GM12878 (cell line): ENCODE measurements at regions not wholly inside any gene's neighbourhood (a gene's known extent, or its start where the extent isn't known, plus 50 kb on each side); places are given as distances from the start of the nearest gene placed in this dataset.

Experiments
- ATAC-seq: fragments of 200-7000 bp; cut with Tn5 transposase; 3 replicates; pipeline ENCODE4 v1.9.1; 2020; ENCODE audit warnings: mild to moderate bottlenecking, moderate library complexity
- BruUV-seq: library from RNA; stranded (reverse); fragments of 400-500 nt; replicated peaks from 2 replicates; lab custom pipeline; 2021; lab: Mats Ljungman, UMichigan
- CTCF ChIA-PET: fragments of 300-600 bp; sonication (Branson Sonifier 250); formaldehyde crosslinking; extraction: SDS; loops from one replicate; lab custom pipeline; 2021; ENCODE audit warnings: inconsistent platforms; lab: Yijun Ruan, JAX
- POLR2A ChIA-PET: fragments of 350-600 bp; formaldehyde crosslinking; extraction: SDS; loops from one replicate; lab custom pipeline; 2021; ENCODE audit warnings: inconsistent platforms; lab: Charles Lee
- RAD21 ChIA-PET: fragments of 300-600 bp; sonication (Branson Sonifier 250); formaldehyde crosslinking; loops from one replicate; lab custom pipeline; 2023; ENCODE audit warnings: antibody characterized with exemption; ENCODE audit not compliant: unreplicated experiment; lab: Charles Lee
- SMC1A ChIA-PET: fragments of 300-600 bp; sonication (Branson Sonifier 250); formaldehyde crosslinking; loops from one replicate; lab custom pipeline; 2023; ENCODE audit not compliant: unreplicated experiment, uncharacterized antibody; lab: Charles Lee
- DNase-seq: peaks from one replicate; pipeline ENCODE4 v3.0.0-alpha.2; 2011; ENCODE audit warnings: low read depth, low spot score
- FAIRE-seq: peaks from 3 replicates; lab custom pipeline; 2011; peaks lifted over from hg19 to GRCh38; lab: Jason Lieb, UNC
- H2AFZ ChIP-seq: 2 replicates; pipeline ENCODE4 v1.6.0; 2011; ENCODE audit warnings: low read depth, low read length, control low read depth; ENCODE audit not compliant: control insufficient read depth
- H3K27ac ChIP-seq: 2 replicates; pipeline ENCODE4 v1.5.1; 2011; ENCODE audit warnings: control low read depth; ENCODE audit not compliant: control insufficient read depth, insufficient read depth
- H3K27me3 ChIP-seq, 2 experiments: replicated peaks in 1 of 2; 2 replicates each; pipeline versions ENCODE4 v1.6.0 to v1.6.1; 2011; ENCODE audit warnings: low read length in 1 of 2; ENCODE audit not compliant: control insufficient read depth in 2 of 2, insufficient read depth in 2 of 2
- H3K36me3 ChIP-seq, 2 experiments: 2 replicates each; pipeline ENCODE4 v1.5.1; 2011; ENCODE audit warnings: low read length in 1 of 2; ENCODE audit not compliant: control insufficient read depth in 2 of 2, insufficient read depth in 2 of 2
- H3K4me1 ChIP-seq: 2 replicates; pipeline ENCODE4 v1.6.1; 2011; ENCODE audit warnings: mild to moderate bottlenecking, low read length, moderate library complexity, mixed read lengths; ENCODE audit not compliant: control insufficient read depth, insufficient read depth
- H3K4me2 ChIP-seq: 2 replicates; pipeline ENCODE4 v1.6.0; 2011; ENCODE audit warnings: control low read depth; ENCODE audit not compliant: control insufficient read depth, insufficient read depth
- H3K4me3 ChIP-seq: fragments of 200-600 bp; sonication (generic); 2 replicates; pipeline ENCODE4 v1.5.1; 2016
- H3K79me2 ChIP-seq: 2 replicates; pipeline ENCODE4 v1.6.0; 2011; ENCODE audit warnings: low read length; ENCODE audit not compliant: control insufficient read depth, insufficient read depth
- H3K9ac ChIP-seq: 2 replicates; pipeline ENCODE4 v1.8.0; 2011; ENCODE audit warnings: low read length, control low read depth, mixed read lengths; ENCODE audit not compliant: control insufficient read depth, insufficient read depth
- H3K9me3 ChIP-seq: replicated peaks from 3 replicates; pipeline ENCODE4 v1.5.1; 2011; ENCODE audit warnings: mild to moderate bottlenecking, low read length; ENCODE audit not compliant: control insufficient read depth, insufficient read depth
- H4K20me1 ChIP-seq: 2 replicates; pipeline ENCODE4 v1.6.0; 2011; ENCODE audit not compliant: control insufficient read depth, insufficient read depth
- BHLHE40 ChIP-seq, 2 experiments: fragments of 450-650 bp in 1 of 2; IDR thresholded peaks; 2 replicates each; pipeline ENCODE4 v1.6.1; 2011 to 2017; ENCODE audit warnings: low read depth in 2 of 2, borderline replicate concordance in 1 of 2, improper control_type of control experiment in 1 of 2, low read length in 1 of 2, mild to moderate bottlenecking in 1 of 2
- BMI1 ChIP-seq: fragments of 450-650 bp; IDR thresholded peaks from 2 replicates; pipeline ENCODE4 v1.6.1; 2016; ENCODE audit warnings: mild to moderate bottlenecking, moderate library complexity, borderline replicate concordance
- CBFB ChIP-seq: IDR thresholded peaks from 2 replicates; pipeline ENCODE4 v1.6.1; 2016; ENCODE audit warnings: antibody characterized with exemption, low read depth
- DPF2 ChIP-seq: fragments of 450-650 bp; IDR thresholded peaks from 2 replicates; pipeline ENCODE4 v1.6.1; 2017; ENCODE audit warnings: mild to moderate bottlenecking
- FOXK2 ChIP-seq: fragments of 450-650 bp; IDR thresholded peaks from 2 replicates; pipeline ENCODE4 v1.6.1; 2017; ENCODE audit warnings: mild to moderate bottlenecking, moderate library complexity
- FOXM1 ChIP-seq: IDR thresholded peaks from 2 replicates; pipeline ENCODE4 v1.6.1; 2012; ENCODE audit warnings: low read depth, mild to moderate bottlenecking, inconsistent platforms, low read length, moderate library complexity
- HDAC2 ChIP-seq: fragments of 200-600 bp; sonication (generic); IDR thresholded peaks from 2 replicates; pipeline ENCODE4 v1.6.1; 2017
- KDM1A ChIP-seq: fragments of 200-600 bp; sonication (generic); IDR thresholded peaks from 2 replicates; pipeline ENCODE4 v1.6.1; 2016; ENCODE audit warnings: borderline replicate concordance
- MTA3 ChIP-seq: IDR thresholded peaks from 2 replicates; pipeline ENCODE4 v1.6.1; 2012; ENCODE audit warnings: low read length, inconsistent platforms, borderline replicate concordance
- NR2C2 ChIP-seq: IDR thresholded peaks from 2 replicates; pipeline ENCODE4 v1.6.1; 2011; ENCODE audit warnings: borderline replicate concordance, low read depth; ENCODE audit not compliant: control insufficient read depth, insufficient read length
- POLR2AphosphoS2 ChIP-seq: IDR thresholded peaks from 2 replicates; pipeline ENCODE4 v1.6.1; 2011; ENCODE audit warnings: low read depth, mild to moderate bottlenecking, low read length, improper control_type of control experiment, moderate library complexity
- RB1 ChIP-seq: fragments of 450-650 bp; formaldehyde crosslinking; IDR thresholded peaks from 2 replicates; pipeline ENCODE4 v1.6.1; 2017; ENCODE audit warnings: mild to moderate bottlenecking, borderline replicate concordance
- RELA ChIP-seq: fragments of 450-650 bp; IDR thresholded peaks from 2 replicates; pipeline ENCODE4 v1.8.0; 2014; ENCODE audit warnings: borderline replicate concordance; ENCODE audit not compliant: partially characterized antibody
- SMAD1 ChIP-seq: fragments of 450-650 bp; IDR thresholded peaks from 2 replicates; pipeline ENCODE4 v1.6.1; 2018; ENCODE audit warnings: mild to moderate bottlenecking, low read depth; ENCODE audit not compliant: partially characterized antibody
- SUPT20H ChIP-seq: IDR thresholded peaks from 2 replicates; pipeline ENCODE4 v1.6.1; 2011; ENCODE audit warnings: low read depth, mild to moderate bottlenecking, low read length, moderate library complexity, borderline replicate concordance; ENCODE audit not compliant: control insufficient read depth
- TBL1XR1 ChIP-seq: IDR thresholded peaks from 2 replicates; pipeline ENCODE4 v1.6.1; 2012; ENCODE audit warnings: low read depth, low read length, improper control_type of control experiment
- ZBTB4 ChIP-seq: fragments of 450-650 bp; formaldehyde crosslinking; IDR thresholded peaks from 2 replicates; pipeline ENCODE4 v1.4.0; 2022; ENCODE audit warnings: mild to moderate bottlenecking, moderate library complexity
- ZNF217 ChIP-seq: fragments of 450-650 bp; IDR thresholded peaks from 2 replicates; pipeline ENCODE4 v1.6.1; 2017; ENCODE audit warnings: antibody characterized with exemption, mild to moderate bottlenecking
- WGBS: methylation state at CpG from one replicate; pipeline ENCODE4 v1.1.6; 2016; ENCODE audit warnings: low lambda C conversion rate; ENCODE audit not compliant: insufficient replicate concordance, insufficient coverage; ENCODE audit errors: missing lambda C conversion rate; 5-methylcytosine and 5-hydroxymethylcytosine counted together
- in situ Hi-C: fragments of 300-500 bp; cut with MboI; formaldehyde crosslinking; loops from 9 replicates; pipeline ENCODE4 v1.14.3; 2018; ENCODE audit warnings: mixed read lengths
- intact Hi-C: fragments of 100-400 bp; cut with micrococcal nuclease; formaldehyde crosslinking; loops from one replicate; pipeline ENCODE4 v1.14.2; 2022; ENCODE audit not compliant: unreplicated experiment
- TF ChIP-seq, protein P1 (sequence below): IDR thresholded peaks from 2 replicates; pipeline ENCODE4 v1.6.1; 2012; ENCODE audit warnings: low read depth, low read length, improper control_type of control experiment

GRCh38 chr6:164911151-164911550 is 398.3 kb downstream of the C6orf118 start:
- Histone ChIP-seq H3K9ac (no peak overlapping the region), H3K4me3 (no peak overlapping the region), H3K79me2 (no peaks in the 10 kb centered on the region), H2AFZ (no peak overlapping the region), H3K4me2 (no peak overlapping the region), H3K9me3 (no peaks in the 10 kb centered on the region), H3K27ac (no peak overlapping the region), H3K27me3 (no peaks in the 10 kb centered on the region), H3K4me1 (no peaks in the 10 kb centered on the region), H3K36me3 (no peaks in the 10 kb centered on the region), H4K20me1 (no peaks in the 10 kb centered on the region)
- DNase-seq: no peak
- SMC1A ChIA-PET: interaction anchor here (0.7 kb wide), 1 partner anchor 34 kb away, joined by 5 read pairs; no protein-coding TSS in a partner anchor
- ATAC-seq: no peak
- no TSS peak for BruUV-seq
- no peak for FAIRE-seq
- CTCF ChIA-PET: interaction anchor here (0.6 kb wide), 2 partner anchors 390 to 467 kb away, joined by 3 read pairs; no protein-coding TSS in a partner anchor
- TF ChIP-seq TBL1XR1 (no peak), DPF2 (no peak), RELA (no peak), RB1 (no peak), ZBTB4 (CRISPR knock-in tag) (no peak), ZNF217 (no peak), FOXM1 (no peak), POLR2AphosphoS2 (no peak), NR2C2 (no peak), HDAC2 (no peak), MTA3 (no peak), BHLHE40 (IDR thresholded peaks at IDR 0.05; ENCODE audit: borderline replicate concordance in 1 of 2, low read depth in 2 of 2, low read length in 1 of 2) (no peak), FOXK2 (no peak), BMI1 (no peak), CBFB (no peak), SMAD1 (no peak), KDM1A (no peak), SUPT20H (no peak)
- TF ChIP-seq, protein P1, sequence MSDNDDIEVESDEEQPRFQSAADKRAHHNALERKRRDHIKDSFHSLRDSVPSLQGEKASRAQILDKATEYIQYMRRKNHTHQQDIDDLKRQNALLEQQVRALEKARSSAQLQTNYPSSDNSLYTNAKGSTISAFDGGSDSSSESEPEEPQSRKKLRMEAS: no peak
- in situ Hi-C loops: no loop called here
- POLR2A ChIA-PET: interaction anchor here (0.7 kb wide), 1 partner anchor 12 kb away, joined by 3 read pairs; no protein-coding TSS in a partner anchor
- 19% methylated on average over 2 of the region's 2 CpGs for WGBS
- RAD21 ChIA-PET: no interaction called here
- intact Hi-C loops: no loop called here
